ACC112 (cell line): ENCODE measurements at regions not wholly inside any gene's neighbourhood (a gene's known extent, or its start where the extent isn't known, plus 50 kb on each side); places are given as distances from the start of the nearest gene placed in this dataset.

Experiments used
- H2AFZ ChIP-seq: fragments of 200-600 bp; sonication (generic); one replicate; pipeline ENCODE4 v1.6.0; 2017; ENCODE audit warnings: antibody characterized with exemption, low read length; ENCODE audit not compliant: unreplicated experiment
- H3K27ac ChIP-seq: fragments of 200-600 bp; sonication (generic); 2 replicates; pipeline ENCODE4 v1.5.1; 2014; ENCODE audit warnings: low read depth, mild to moderate bottlenecking, antibody characterized with exemption, low read length, moderate library complexity
- H3K27me3 ChIP-seq: fragments of 200-600 bp; sonication (generic); 2 replicates; pipeline ENCODE4 v1.6.1; 2014; ENCODE audit warnings: mild to moderate bottlenecking, antibody characterized with exemption, low read length, moderate library complexity, mixed read lengths; ENCODE audit not compliant: insufficient read depth
- H3K36me3 ChIP-seq: fragments of 200-600 bp; sonication (generic); 2 replicates; pipeline ENCODE4 v1.6.1; 2016; ENCODE audit warnings: mild to moderate bottlenecking, antibody characterized with exemption, low read length, moderate library complexity, mixed read lengths; ENCODE audit not compliant: insufficient read depth
- H3K4me1 ChIP-seq: fragments of 200-600 bp; sonication (generic); one replicate; pipeline ENCODE4 v1.6.1; 2016; ENCODE audit warnings: low read length, mixed read lengths; ENCODE audit not compliant: insufficient read depth, unreplicated experiment, control insufficient read depth
- H3K4me3 ChIP-seq: fragments of 200-600 bp; sonication (generic); 2 replicates; pipeline ENCODE4 v1.5.1; 2014; ENCODE audit warnings: mild to moderate bottlenecking, low read depth, low read length
- H3K79me2 ChIP-seq: fragments of 200-600 bp; sonication (generic); one replicate; pipeline ENCODE4 v1.6.0; 2016; ENCODE audit warnings: low read length; ENCODE audit not compliant: control insufficient read depth, unreplicated experiment, insufficient read depth

GRCh38 chr2:16156411-16156810 lies 216.1 kb downstream of the MYCN start:
- no peaks in the 10 kb centered on the region for H3K27me3 ChIP-seq
- H3K4me1 ChIP-seq, result no peaks in the 10 kb centered on the region
- no peak overlapping the region for H3K4me3 ChIP-seq
- no peak overlapping the region for H3K27ac ChIP-seq
- no peaks in the 10 kb centered on the region for H3K79me2 ChIP-seq
- H2AFZ ChIP-seq, result no peak overlapping the region
- no peaks in the 10 kb centered on the region for H3K36me3 ChIP-seq

GRCh38 chr2:16155766-16156165 lies 215.4 kb downstream of the MYCN start:
- Histone ChIP-seq H3K27ac (no peak overlapping the region), H3K4me3 (no peak overlapping the region), H2AFZ (no peak overlapping the region), H3K4me1 (no peaks in the 10 kb centered on the region), H3K79me2 (no peaks in the 10 kb centered on the region), H3K36me3 (no peaks in the 10 kb centered on the region), H3K27me3 (no peaks in the 10 kb centered on the region)

GRCh38 chr2:16155366-16155765 lies 215.0 kb downstream of the MYCN start:
- H3K27me3 ChIP-seq, result no peaks in the 10 kb centered on the region
- H2AFZ ChIP-seq, result no peak overlapping the region

GRCh38 chr2:16154501-16155280 lies 214.3 kb downstream of the MYCN start:
- Histone ChIP-seq H3K79me2 (no peaks in the 10 kb centered on the region), H3K36me3 (no peaks in the 10 kb centered on the region), H3K4me1 (no peaks in the 10 kb centered on the region), H3K4me3 (no peak overlapping the region), H3K27me3 (no peaks in the 10 kb centered on the region), H3K27ac (no peak overlapping the region), H2AFZ (no peak overlapping the region)

More at GRCh38 chr2:16155366-16155765, 215.0 kb downstream of the MYCN start:
- H3K27ac ChIP-seq, result no peak overlapping the region
- H3K36me3 ChIP-seq, result no peaks in the 10 kb centered on the region
- H3K79me2 ChIP-seq, result no peaks in the 10 kb centered on the region
- H3K4me1 ChIP-seq, result no peaks in the 10 kb centered on the region
- no peak overlapping the region for H3K4me3 ChIP-seq

GRCh38 chr2:16154061-16154460 lies 213.7 kb downstream of the MYCN start:
- Histone ChIP-seq H3K27ac (no peak overlapping the region), H3K79me2 (no peaks in the 10 kb centered on the region), H3K27me3 (no peaks in the 10 kb centered on the region), H3K4me1 (no peaks in the 10 kb centered on the region), H3K4me3 (no peak overlapping the region), H2AFZ (no peak overlapping the region), H3K36me3 (no peaks in the 10 kb centered on the region)

- no peak overlapping the region for H2AFZ ChIP-seq
- no peaks in the 10 kb centered on the region for H3K36me3 ChIP-seq
- no peaks in the 10 kb centered on the region for H3K79me2 ChIP-seq
- H3K4me1 ChIP-seq, result no peaks in the 10 kb centered on the region
- H3K27me3 ChIP-seq, result no peaks in the 10 kb centered on the region
- H3K4me3 ChIP-seq, result no peak overlapping the region
- no peak overlapping the region for H3K27ac ChIP-seq
Measured at GRCh38 chr2:16153754-16154035, 213.3 kb downstream of the MYCN start.

GRCh38 chr2:16152928-16153753 lies 212.8 kb downstream of the MYCN start:
- Histone ChIP-seq H3K79me2 (no peaks in the 10 kb centered on the region), H3K4me1 (no peaks in the 10 kb centered on the region)

GRCh38 chr2:16152071-16152927 lies 211.9 kb downstream of the MYCN start:
- Histone ChIP-seq H3K4me1 (no peaks in the 10 kb centered on the region), H3K79me2 (no peaks in the 10 kb centered on the region), H3K27me3 (no peaks in the 10 kb centered on the region), H2AFZ (no peak overlapping the region), H3K4me3 (no peak overlapping the region), H3K27ac (no peak overlapping the region), H3K36me3 (no peaks in the 10 kb centered on the region)

More at GRCh38 chr2:16152928-16153753, 212.8 kb downstream of the MYCN start:
- Histone ChIP-seq H3K27ac (no peak overlapping the region), H3K27me3 (no peaks in the 10 kb centered on the region), H2AFZ (no peak overlapping the region), H3K4me3 (no peak overlapping the region), H3K36me3 (no peaks in the 10 kb centered on the region)

GRCh38 chr2:16151651-16152050 lies 211.3 kb downstream of the MYCN start:
- no peaks in the 10 kb centered on the region for H3K4me1 ChIP-seq
- H3K79me2 ChIP-seq, result no peaks in the 10 kb centered on the region
- no peaks in the 10 kb centered on the region for H3K36me3 ChIP-seq
- no peak overlapping the region for H3K27ac ChIP-seq
- no peak overlapping the region for H3K4me3 ChIP-seq
- no peak overlapping the region for H2AFZ ChIP-seq
- H3K27me3 ChIP-seq, result no peaks in the 10 kb centered on the region

GRCh38 chr2:16151281-16151570 lies 210.9 kb downstream of the MYCN start:
- Histone ChIP-seq H3K79me2 (no peaks in the 10 kb centered on the region), H2AFZ (no peak overlapping the region), H3K36me3 (no peaks in the 10 kb centered on the region), H3K4me1 (no peaks in the 10 kb centered on the region), H3K27ac (no peak overlapping the region), H3K4me3 (no peak overlapping the region), H3K27me3 (no peaks in the 10 kb centered on the region)
